Breast epithelium (tissue), 4 donors: ENCODE measurements at regions not wholly inside any gene's neighbourhood (a gene's known extent, or its start where the extent isn't known, plus 50 kb on each side); places are given as distances from the start of the nearest gene placed in this dataset.
"Not testable (repeated sequence)": the region's sequence is repeated elsewhere in the genome, so short reads cannot be mapped to it uniquely, and the experiment has no call there.

ENCODE experiments used
- DNase-seq, 2 donors: peaks; one replicate each; pipeline ENCODE4 v3.0.0-alpha.2; 2019; ENCODE audit warnings: low spot score in 2 of 2
- H3K27ac ChIP-seq, 2 donors: fragments of 200-600 bp; sonication (generic) in 1 of 2; one replicate each; pipeline ENCODE4 v1.5.1; 2016 to 2019; ENCODE audit warnings: mild to moderate bottlenecking in 1 of 2
- H3K27me3 ChIP-seq, 2 donors: fragments of 200-600 bp; sonication (generic) in 1 of 2; one replicate each; pipeline versions ENCODE4 v1.5.1 to v1.6.0; 2017 to 2019; ENCODE audit warnings: control low read depth in 1 of 2, mild to moderate bottlenecking in 1 of 2
- H3K36me3 ChIP-seq: fragments of 200-600 bp; one replicate; pipeline ENCODE4 v1.5.1; 2019
- H3K4me1 ChIP-seq, 2 donors: fragments of 200-600 bp; sonication (generic); one replicate each; pipeline ENCODE4 v1.5.1; 2016 to 2019; ENCODE audit warnings: control low read depth in 1 of 2
- H3K4me3 ChIP-seq, 3 donors: fragments of 200-600 bp; sonication (generic); 1 replicate in 2 of 3; 2 replicates in 1 of 3; pipeline ENCODE4 v1.5.1; 2016 to 2019; ENCODE audit warnings: mild to moderate bottlenecking in 3 of 3, moderate library complexity in 2 of 3
- H3K9me3 ChIP-seq, 2 donors: fragments of 200-600 bp; sonication (generic) in 1 of 2; one replicate each; pipeline ENCODE4 v1.5.1; 2016 to 2019; ENCODE audit warnings: control low read depth in 1 of 2
- CTCF ChIP-seq, 3 donors: fragments of 450-650 bp; IDR thresholded peaks; one replicate each; pipeline ENCODE4 v1.5.1; 2016 to 2017; ENCODE audit warnings: antibody characterized with exemption in 3 of 3, mild to moderate bottlenecking in 3 of 3, moderate library complexity in 3 of 3
- POLR2A ChIP-seq: fragments of 450-650 bp; IDR thresholded peaks from one replicate; pipeline ENCODE4 v1.6.1; 2016; ENCODE audit warnings: antibody characterized with exemption, mild to moderate bottlenecking, moderate library complexity
- POLR2AphosphoS5 ChIP-seq, 3 donors: sonication (generic); formaldehyde crosslinking; IDR thresholded peaks; one replicate each; pipeline ENCODE4 v1.6.1; 2017; ENCODE audit warnings: antibody characterized with exemption in 3 of 3
- intact Hi-C: fragments of 100-400 bp; cut with DNase I; formaldehyde crosslinking; loops from one replicate; pipeline ENCODE4 v1.15.1; 2023; ENCODE audit warnings: low total_unique reads

GRCh38 chr5:42980391-42980790, 59.7 kb downstream of the ANXA2R start:
- H3K36me3 ChIP-seq, H3K9me3 ChIP-seq, H3K27me3 ChIP-seq, H3K4me1 ChIP-seq, intact Hi-C loops, H3K27ac ChIP-seq, H3K4me3 ChIP-seq, DNase-seq: not testable (repeated sequence)

GRCh38 chr5:42979242-42979641, 60.9 kb downstream of the ANXA2R start:
- intact Hi-C loops, H3K4me1 ChIP-seq, H3K27me3 ChIP-seq, DNase-seq, H3K27ac ChIP-seq, H3K9me3 ChIP-seq, H3K4me3 ChIP-seq, H3K36me3 ChIP-seq: not testable (repeated sequence)

- intact Hi-C loops: no loop called here
- Histone ChIP-seq H3K9me3 (peaks cover 0 to 7% of the 10 kb centered on the region in 2 donors), H3K4me1 (no peaks in the 10 kb centered on the region), H3K36me3 (no peaks in the 10 kb centered on the region), H3K27me3 (no peaks in the 10 kb centered on the region), H3K4me3 (no peak overlapping the region), H3K27ac (no peak overlapping the region)
- no peak for DNase-seq
- no peak for TF ChIP-seq CTCF (IDR thresholded peaks at IDR 0.05)
- no peak for TF ChIP-seq POLR2A
- TF ChIP-seq POLR2AphosphoS5 (IDR thresholded peaks at IDR 0.05): no peak
Measured at GRCh38 chr5:42974536-42974935, 65.6 kb downstream of the ANXA2R start.

GRCh38 chr5:42970636-42971559, 69.2 kb downstream of the ANXA2R start:
- Histone ChIP-seq H3K4me1 (no peaks in the 10 kb centered on the region), H3K9me3 (no peaks in the 10 kb centered on the region), H3K4me3 (no peak overlapping the region), H3K27me3 (no peaks in the 10 kb centered on the region), H3K27ac (no peak overlapping the region), H3K36me3 (no peaks in the 10 kb centered on the region)
- no peak for DNase-seq
- TF ChIP-seq POLR2AphosphoS5 (IDR thresholded peaks at IDR 0.05): no peak
- TF ChIP-seq POLR2A: no peak
- TF ChIP-seq CTCF (IDR thresholded peaks at IDR 0.05): no peak
- intact Hi-C loops: no loop called here

GRCh38 chr5:42965934-42966333, 74.2 kb downstream of the ANXA2R start:
- H3K4me3 ChIP-seq: no peak overlapping the region
- no peak for TF ChIP-seq CTCF (IDR thresholded peaks at IDR 0.05)
- no peak for TF ChIP-seq POLR2A
- no peak for TF ChIP-seq POLR2AphosphoS5 (IDR thresholded peaks at IDR 0.05)
- H3K27ac ChIP-seq: no peak overlapping the region

GRCh38 chr5:42963412-42963811, 76.7 kb downstream of the ANXA2R start:
- H3K4me3 ChIP-seq: no peak overlapping the region
- H3K27me3 ChIP-seq: no peaks in the 10 kb centered on the region
- no peak for DNase-seq
- intact Hi-C loops: loop anchor here (5.0 kb wide), 1 partner anchor 244 kb away; no protein-coding TSS in a partner anchor
- no peaks in the 10 kb centered on the region for H3K36me3 ChIP-seq
- no peaks in the 10 kb centered on the region for H3K4me1 ChIP-seq
- TF ChIP-seq CTCF (IDR thresholded peaks at IDR 0.05) (no peak), POLR2AphosphoS5 (IDR thresholded peaks at IDR 0.05) (no peak), POLR2A (no peak)
- H3K27ac ChIP-seq: no peak overlapping the region
- no peaks in the 10 kb centered on the region for H3K9me3 ChIP-seq

More at GRCh38 chr5:42965934-42966333, 74.2 kb downstream of the ANXA2R start:
- intact Hi-C loops: no loop called here
- no peak for DNase-seq
- Histone ChIP-seq H3K36me3 (no peaks in the 10 kb centered on the region), H3K27me3 (no peaks in the 10 kb centered on the region), H3K4me1 (no peaks in the 10 kb centered on the region), H3K9me3 (no peaks in the 10 kb centered on the region)
